Neural cell (in vitro differentiated cells): ENCODE measurements at regions not wholly inside any gene's neighbourhood (a gene's known extent, or its start where the extent isn't known, plus 50 kb on each side); places are given as distances from the start of the nearest gene placed in this dataset.

Source experiments
- H2AFZ ChIP-seq: fragments of 200-600, 300-800 bp; sonication (generic), shearing (Covaris generic); 2 replicates; pipeline ENCODE4 v1.6.0; 2014; ENCODE audit warnings: low read depth, mild to moderate bottlenecking, antibody characterized with exemption, low read length, moderate library complexity
- H3F3A ChIP-seq: fragments of 200-600 bp; shearing (Covaris generic); 2 replicates; pipeline ENCODE4 v1.6.1; 2016; ENCODE audit warnings: mild to moderate bottlenecking, moderate library complexity, mixed read lengths, antibody characterized with exemption, low read length; ENCODE audit not compliant: insufficient read depth, poor library complexity, severe bottlenecking
- H3K27ac ChIP-seq: fragments of 200-600, 300-800 bp; sonication (generic), shearing (Covaris generic); 2 replicates; pipeline ENCODE4 v1.5.1; 2014; ENCODE audit warnings: mild to moderate bottlenecking, low read length, moderate library complexity
- H3K27me3 ChIP-seq: fragments of 300-800, 200-600 bp; sonication (generic), shearing (Covaris generic); 2 replicates; pipeline ENCODE4 v1.6.0; 2014; ENCODE audit warnings: mild to moderate bottlenecking, low read depth, low read length, moderate library complexity; ENCODE audit not compliant: insufficient read depth
- H3K36me3 ChIP-seq: fragments of 300-800, 200-600 bp; sonication (generic), shearing (Covaris generic); 2 replicates; pipeline ENCODE4 v1.5.1; 2014; ENCODE audit warnings: mild to moderate bottlenecking, antibody characterized with exemption, low read length, moderate library complexity; ENCODE audit not compliant: insufficient read depth
- H3K4me2 ChIP-seq: fragments of 300-800, 200-600 bp; sonication (generic), shearing (Covaris generic); 2 replicates; pipeline ENCODE4 v1.6.0; 2014; ENCODE audit warnings: mild to moderate bottlenecking, low read length
- H3K4me3 ChIP-seq: fragments of 300-800, 200-600 bp; sonication (generic), shearing (Covaris generic); 2 replicates; pipeline ENCODE4 v1.5.1; 2014; ENCODE audit warnings: mild to moderate bottlenecking, low read length, moderate library complexity
- H3K79me2 ChIP-seq: fragments of 200-600 bp; shearing (Covaris generic); replicated peaks from 2 replicates; pipeline ENCODE4 v1.6.0; 2014; ENCODE audit warnings: mild to moderate bottlenecking, low read length, moderate library complexity; ENCODE audit not compliant: insufficient read depth
- H3K9ac ChIP-seq: fragments of 300-800, 200-600 bp; sonication (generic), shearing (Covaris generic); 2 replicates; pipeline ENCODE4 v1.6.1; 2016; ENCODE audit warnings: mild to moderate bottlenecking, low read length, mixed read lengths
- H3K9me2 ChIP-seq: fragments of 200-600 bp; shearing (Covaris generic); 2 replicates; pipeline ENCODE4 v1.6.1; 2016; ENCODE audit warnings: mild to moderate bottlenecking, low read length, mixed read lengths; ENCODE audit not compliant: insufficient read depth
- H3K9me3 ChIP-seq: fragments of 200-600, 300-800 bp; sonication (generic), shearing (Covaris generic); 2 replicates; pipeline ENCODE4 v1.6.1; 2016; ENCODE audit warnings: mild to moderate bottlenecking, mixed run types, low read length, moderate library complexity, mixed read lengths
- H4K20me1 ChIP-seq: fragments of 200-600 bp; shearing (Covaris generic); 2 replicates; pipeline ENCODE4 v1.6.1; 2016; ENCODE audit warnings: mild to moderate bottlenecking, mixed run types; ENCODE audit not compliant: insufficient read depth
- CTCF ChIP-seq: fragments of 450-650 bp; IDR thresholded peaks from 2 replicates; pipeline ENCODE4 v1.5.1; 2014; ENCODE audit warnings: antibody characterized with exemption, mild to moderate bottlenecking, moderate library complexity; ENCODE audit not compliant: poor library complexity, severe bottlenecking
- EP300 ChIP-seq: fragments of 450-650 bp; conservative IDR thresholded peaks from 2 replicates; pipeline ENCODE4 v1.6.1; 2014; ENCODE audit warnings: antibody characterized with exemption, mild to moderate bottlenecking, moderate library complexity; ENCODE audit not compliant: poor library complexity, severe bottlenecking
- EZH2 ChIP-seq: fragments of 200-600, 300-800 bp; shearing (Covaris generic), sonication (generic); IDR thresholded peaks from 2 replicates; pipeline ENCODE4 v1.6.1; 2014; ENCODE audit warnings: antibody characterized with exemption, low read length, borderline replicate concordance, mild to moderate bottlenecking; ENCODE audit not compliant: insufficient read depth, poor library complexity, severe bottlenecking
- MXI1 ChIP-seq: fragments of 450-650 bp; conservative IDR thresholded peaks from 2 replicates; pipeline ENCODE4 v1.6.1; 2014; ENCODE audit warnings: antibody characterized with exemption, mild to moderate bottlenecking; ENCODE audit not compliant: poor library complexity, severe bottlenecking
- POLR2AphosphoS5 ChIP-seq: IDR thresholded peaks from 2 replicates; pipeline ENCODE4 v1.6.1; 2012
- RAD21 ChIP-seq: fragments of 450-650 bp; conservative IDR thresholded peaks from 2 replicates; pipeline ENCODE4 v1.6.1; 2014; ENCODE audit warnings: antibody characterized with exemption, mild to moderate bottlenecking, moderate library complexity
- REST ChIP-seq: IDR thresholded peaks from 2 replicates; pipeline ENCODE4 v1.6.1; 2012; ENCODE audit warnings: borderline replicate concordance
- SMC3 ChIP-seq: fragments of 450-650 bp; conservative IDR thresholded peaks from 2 replicates; pipeline ENCODE4 v1.6.1; 2014; ENCODE audit warnings: antibody characterized with exemption, mild to moderate bottlenecking, moderate library complexity; ENCODE audit not compliant: poor library complexity
- TAF1 ChIP-seq: IDR thresholded peaks from 2 replicates; pipeline ENCODE4 v1.6.1; 2012; ENCODE audit warnings: low read depth

- Histone ChIP-seq H3K27me3 (no peaks in the 10 kb centered on the region), H3K36me3 (no peaks in the 10 kb centered on the region), H3F3A (no peaks in the 10 kb centered on the region), H3K9me3 (no peaks in the 10 kb centered on the region), H2AFZ (no peak overlapping the region), H3K4me2 (no peak overlapping the region), H3K79me2 (no peaks in the 10 kb centered on the region), H4K20me1 (no peaks in the 10 kb centered on the region), H3K9ac (no peak overlapping the region), H3K9me2 (no peaks in the 10 kb centered on the region), H3K4me3 (no peak overlapping the region), H3K27ac (no peak overlapping the region)
- no peak for TF ChIP-seq EP300
- TF ChIP-seq REST = no peak
- no peak for TF ChIP-seq TAF1
- TF ChIP-seq SMC3 = no peak
- no peak for TF ChIP-seq CTCF
- no peak for TF ChIP-seq POLR2AphosphoS5
- TF ChIP-seq EZH2 = no peak
- no peak for TF ChIP-seq RAD21
- TF ChIP-seq MXI1 = no peak
These were observed 213.8 kb upstream of the PCDH9 start for GRCh38 chr13:67443923-67444322.

- TF ChIP-seq MXI1 (no peak), EP300 (no peak), POLR2AphosphoS5 (no peak), SMC3 (no peak), RAD21 (no peak), REST (no peak), EZH2 (no peak), CTCF (no peak), TAF1 (no peak)
- H3K79me2 ChIP-seq = no peaks in the 10 kb centered on the region
These were observed 210.3 kb upstream of the PCDH9 start for GRCh38 chr13:67440236-67440975.

More at GRCh38 chr13:67440236-67440975, 210.3 kb upstream of the PCDH9 start:
- Histone ChIP-seq H3K36me3 (no peaks in the 10 kb centered on the region), H3K9me2 (no peaks in the 10 kb centered on the region), H4K20me1 (no peaks in the 10 kb centered on the region), H3K27me3 (no peaks in the 10 kb centered on the region), H3K4me2 (no peak overlapping the region), H2AFZ (no peak overlapping the region), H3K9ac (no peak overlapping the region), H3K27ac (peak overlapping the region; percentile 4), H3K9me3 (no peaks in the 10 kb centered on the region), H3F3A (no peaks in the 10 kb centered on the region), H3K4me3 (no peak overlapping the region)
